ENCODE measurements at regions not wholly inside any gene's neighbourhood (a gene's known extent, or its start where the extent isn't known, plus 50 kb on each side); places are given as distances from the start of the nearest gene placed in this dataset.

DNA sequence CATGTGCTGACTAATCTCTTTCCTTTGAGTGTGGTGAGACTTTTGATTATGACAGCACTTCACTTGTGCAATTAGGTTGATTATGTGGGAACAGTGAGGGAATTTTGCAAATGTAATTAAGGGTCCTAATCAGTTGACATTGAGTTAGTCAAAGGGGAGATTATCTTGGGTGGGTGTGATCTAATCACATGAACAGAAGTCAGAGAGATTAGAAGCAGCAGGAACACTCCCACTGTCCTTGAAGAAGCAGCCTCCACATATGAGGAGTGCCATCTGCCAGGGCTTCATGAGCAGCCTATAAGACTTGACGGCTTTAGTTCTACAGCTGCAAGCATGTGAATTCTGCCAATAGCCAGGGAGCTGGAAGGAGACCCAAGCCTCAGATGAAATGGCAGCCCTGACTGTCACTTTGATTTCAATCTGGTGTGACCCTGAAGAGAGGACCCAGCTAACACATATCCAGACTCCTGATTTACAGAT lies 89.4 kb upstream of the APCDD1 start:
- TF ChIP-seq, protein P1, sequence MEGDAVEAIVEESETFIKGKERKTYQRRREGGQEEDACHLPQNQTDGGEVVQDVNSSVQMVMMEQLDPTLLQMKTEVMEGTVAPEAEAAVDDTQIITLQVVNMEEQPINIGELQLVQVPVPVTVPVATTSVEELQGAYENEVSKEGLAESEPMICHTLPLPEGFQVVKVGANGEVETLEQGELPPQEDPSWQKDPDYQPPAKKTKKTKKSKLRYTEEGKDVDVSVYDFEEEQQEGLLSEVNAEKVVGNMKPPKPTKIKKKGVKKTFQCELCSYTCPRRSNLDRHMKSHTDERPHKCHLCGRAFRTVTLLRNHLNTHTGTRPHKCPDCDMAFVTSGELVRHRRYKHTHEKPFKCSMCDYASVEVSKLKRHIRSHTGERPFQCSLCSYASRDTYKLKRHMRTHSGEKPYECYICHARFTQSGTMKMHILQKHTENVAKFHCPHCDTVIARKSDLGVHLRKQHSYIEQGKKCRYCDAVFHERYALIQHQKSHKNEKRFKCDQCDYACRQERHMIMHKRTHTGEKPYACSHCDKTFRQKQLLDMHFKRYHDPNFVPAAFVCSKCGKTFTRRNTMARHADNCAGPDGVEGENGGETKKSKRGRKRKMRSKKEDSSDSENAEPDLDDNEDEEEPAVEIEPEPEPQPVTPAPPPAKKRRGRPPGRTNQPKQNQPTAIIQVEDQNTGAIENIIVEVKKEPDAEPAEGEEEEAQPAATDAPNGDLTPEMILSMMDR (conservative IDR thresholded peaks at IDR 0.05) = no peak
- TF ChIP-seq EZH2 (IDR thresholded peaks at IDR 0.05; ENCODE audit: low read depth) = no peak
